Endothelial cell of umbilical vein (primary cell): ENCODE measurements at regions not wholly inside any gene's neighbourhood (a gene's known extent, or its start where the extent isn't known, plus 50 kb on each side); places are given as distances from the start of the nearest gene placed in this dataset.

Source experiments
- BruUV-seq: library from RNA; stranded (reverse); fragments of 400-500 nt; replicated peaks from 2 replicates; lab custom pipeline; 2021; lab: Mats Ljungman, UMichigan
- CTCF ChIA-PET: fragments of 300-600, 350-600 bp; sonication (Branson Sonifier 250); formaldehyde crosslinking; loops from one replicate; lab custom pipeline; 2021; ENCODE audit warnings: antibody characterized with exemption, inconsistent platforms; lab: Charles Lee
- POLR2A ChIA-PET: fragments of 300-600, 350-600 bp; sonication (Branson Sonifier 250); formaldehyde crosslinking; loops from one replicate; lab custom pipeline; 2021; ENCODE audit warnings: antibody characterized with exemption, inconsistent platforms; lab: Charles Lee
- DNase-seq: peaks from one replicate; pipeline ENCODE4 v3.0.0-alpha.2; 2011; ENCODE audit warnings: low read depth, low spot score
- FAIRE-seq: peaks from 2 replicates; lab custom pipeline; 2011; peaks lifted over from hg19 to GRCh38; lab: Jason Lieb, UNC
- H2AFZ ChIP-seq: 2 replicates; pipeline ENCODE4 v1.6.0; 2012; ENCODE audit warnings: low read depth, low read length, control low read depth, inconsistent platforms
- H3K27ac ChIP-seq: 2 replicates; pipeline ENCODE4 v1.5.1; 2011; ENCODE audit warnings: low read depth, mild to moderate bottlenecking, control low read depth, low read length, moderate library complexity; ENCODE audit not compliant: insufficient read depth
- H3K27me3 ChIP-seq, 2 experiments: 2 replicates each; pipeline versions ENCODE4 v1.6.0 to v1.6.1; 2011; ENCODE audit warnings: low read length in 2 of 2, mixed read lengths in 1 of 2; ENCODE audit not compliant: control insufficient read depth in 2 of 2, insufficient read depth in 2 of 2
- H3K36me3 ChIP-seq, 2 experiments: 2 replicates in 1 of 2; 3 replicates in 1 of 2; pipeline ENCODE4 v1.5.1; 2011; ENCODE audit warnings: low read length in 2 of 2, mild to moderate bottlenecking in 1 of 2, moderate library complexity in 1 of 2; ENCODE audit not compliant: control insufficient read depth in 2 of 2, insufficient read depth in 2 of 2; ENCODE audit errors: extremely low read depth in 1 of 2
- H3K4me1 ChIP-seq: 3 replicates; pipeline ENCODE4 v1.5.1; 2011; ENCODE audit warnings: mild to moderate bottlenecking, low read length; ENCODE audit not compliant: control insufficient read depth, insufficient read depth; ENCODE audit errors: extremely low read depth
- H3K4me2 ChIP-seq: 2 replicates; pipeline ENCODE4 v1.6.1; 2011; ENCODE audit warnings: low read length, control low read depth, mixed read lengths; ENCODE audit not compliant: insufficient read depth
- H3K4me3 ChIP-seq, 3 experiments: fragments of 200-600 bp in 1 of 3; sonication (generic), shearing (Covaris generic) in 1 of 3; replicated peaks in 1 of 3; 2 replicates each; pipeline ENCODE4 v1.5.1; 2011 to 2016; ENCODE audit warnings: control low read depth in 3 of 3, low read length in 3 of 3, mild to moderate bottlenecking in 2 of 3, inconsistent platforms in 1 of 3, low read depth in 1 of 3, moderate library complexity in 1 of 3; ENCODE audit not compliant: insufficient read depth in 1 of 3
- H3K79me2 ChIP-seq: 2 replicates; pipeline ENCODE4 v1.6.0; 2012; ENCODE audit warnings: low read length, inconsistent platforms; ENCODE audit not compliant: control insufficient read depth, insufficient read depth
- H3K9ac ChIP-seq: replicated peaks from 2 replicates; pipeline ENCODE3; 2011; ENCODE audit warnings: low read length, control low read depth; ENCODE audit not compliant: insufficient read depth; ENCODE audit errors: extremely low read depth
- H3K9me1 ChIP-seq: replicated peaks from 3 replicates; pipeline ENCODE4 v1.6.0; 2011; ENCODE audit warnings: mild to moderate bottlenecking, low read length; ENCODE audit not compliant: control insufficient read depth, insufficient read depth; ENCODE audit errors: extremely low read depth
- H3K9me3 ChIP-seq: replicated peaks from 2 replicates; pipeline ENCODE4 v1.5.1; 2012; ENCODE audit warnings: low read length, inconsistent platforms; ENCODE audit not compliant: control insufficient read depth, insufficient read depth
- H4K20me1 ChIP-seq: replicated peaks from 2 replicates; pipeline ENCODE3; 2011; ENCODE audit warnings: mild to moderate bottlenecking, low read length; ENCODE audit not compliant: control insufficient read depth, insufficient read depth; ENCODE audit errors: extremely low read depth
- EZH2 ChIP-seq: IDR thresholded peaks from 2 replicates; pipeline ENCODE4 v1.6.1; 2012; ENCODE audit warnings: borderline replicate concordance, low read depth, mild to moderate bottlenecking, moderate library complexity, low read length, inconsistent platforms; ENCODE audit not compliant: severe bottlenecking
- FOS ChIP-seq: IDR thresholded peaks from 2 replicates; pipeline ENCODE4 v1.6.1; 2011; ENCODE audit warnings: mild to moderate bottlenecking, low read length, moderate library complexity, borderline replicate concordance; ENCODE audit not compliant: insufficient read depth
- GATA2 ChIP-seq: IDR thresholded peaks from 2 replicates; pipeline ENCODE4 v1.7.0; 2011; ENCODE audit warnings: low read depth, mild to moderate bottlenecking, moderate library complexity, mixed read lengths, low read length; ENCODE audit not compliant: insufficient read length, insufficient read depth
- JUN ChIP-seq: IDR thresholded peaks from 2 replicates; pipeline ENCODE4 v1.6.1; 2011; ENCODE audit warnings: borderline replicate concordance, low read depth; ENCODE audit not compliant: insufficient read length, insufficient read depth
- MAX ChIP-seq: IDR thresholded peaks from 2 replicates; pipeline ENCODE4 v1.6.1; 2011; ENCODE audit not compliant: insufficient read depth, insufficient read length
- MYC ChIP-seq: IDR thresholded peaks from one replicate; pipeline ENCODE4 v1.6.1; 2011; ENCODE audit warnings: mild to moderate bottlenecking, low read depth, low read length
- POLR2A ChIP-seq: IDR thresholded peaks from 2 replicates; pipeline ENCODE4 v1.6.1; 2012; ENCODE audit warnings: low read depth, mild to moderate bottlenecking, control low read depth, low read length
- POLR2AphosphoS5 ChIP-seq: IDR thresholded peaks from 2 replicates; pipeline ENCODE4 v1.6.1; 2012; ENCODE audit warnings: low read depth, mild to moderate bottlenecking, control low read depth, low read length, moderate library complexity; ENCODE audit not compliant: insufficient read depth
- dilution Hi-C: fragments of 300-500 bp; cut with MboI; formaldehyde crosslinking; loops from one replicate; pipeline ENCODE4 v1.15.0; 2019; ENCODE audit warnings: low sequenced_read_pairs; ENCODE audit not compliant: extremely low pct_ligation_motif_present
- intact Hi-C: fragments of 100-400 bp; cut with micrococcal nuclease; formaldehyde crosslinking; loops from one replicate; pipeline ENCODE4 v1.10.0; 2022
- TF ChIP-seq, protein P1 (sequence below), 2 donors: IDR thresholded peaks; 1 replicate in 1 of 2; 2 replicates in 1 of 2; pipeline ENCODE4 v1.5.1; 2011; ENCODE audit warnings: low read length in 2 of 2, mild to moderate bottlenecking in 2 of 2, moderate library complexity in 2 of 2, control low read depth in 1 of 2, inconsistent platforms in 1 of 2, low read depth in 1 of 2; ENCODE audit not compliant: insufficient read depth in 1 of 2; ENCODE audit errors: extremely low read depth in 1 of 2

- Histone ChIP-seq H3K9ac (no peak overlapping the region), H3K4me3 (no peak overlapping the region), H4K20me1 (no peaks in the 10 kb centered on the region), H3K79me2 (no peaks in the 10 kb centered on the region), H3K36me3 (no peaks in the 10 kb centered on the region), H3K9me1 (no peaks in the 10 kb centered on the region), H2AFZ (no peak overlapping the region), H3K27ac (no peak overlapping the region), H3K9me3 (no peaks in the 10 kb centered on the region), H3K4me2 (no peak overlapping the region), H3K27me3 (peaks cover 3 to 7% of the 10 kb centered on the region in 2 experiments), H3K4me1 (no peaks in the 10 kb centered on the region)
- ChIA-PET CTCF (no interaction called here), POLR2A (no interaction called here)
- dilution Hi-C loops (no loop called here), intact Hi-C loops (no loop called here)
- FAIRE-seq (no peak), DNase-seq (no peak)
- no TSS peak for BruUV-seq
- TF ChIP-seq POLR2A, result no peak
- no peak for TF ChIP-seq JUN
- TF ChIP-seq EZH2, result no peak
- no peak for TF ChIP-seq FOS
- no peak for TF ChIP-seq GATA2
- no peak for TF ChIP-seq POLR2AphosphoS5
- TF ChIP-seq MAX, result no peak
- TF ChIP-seq, protein P1, sequence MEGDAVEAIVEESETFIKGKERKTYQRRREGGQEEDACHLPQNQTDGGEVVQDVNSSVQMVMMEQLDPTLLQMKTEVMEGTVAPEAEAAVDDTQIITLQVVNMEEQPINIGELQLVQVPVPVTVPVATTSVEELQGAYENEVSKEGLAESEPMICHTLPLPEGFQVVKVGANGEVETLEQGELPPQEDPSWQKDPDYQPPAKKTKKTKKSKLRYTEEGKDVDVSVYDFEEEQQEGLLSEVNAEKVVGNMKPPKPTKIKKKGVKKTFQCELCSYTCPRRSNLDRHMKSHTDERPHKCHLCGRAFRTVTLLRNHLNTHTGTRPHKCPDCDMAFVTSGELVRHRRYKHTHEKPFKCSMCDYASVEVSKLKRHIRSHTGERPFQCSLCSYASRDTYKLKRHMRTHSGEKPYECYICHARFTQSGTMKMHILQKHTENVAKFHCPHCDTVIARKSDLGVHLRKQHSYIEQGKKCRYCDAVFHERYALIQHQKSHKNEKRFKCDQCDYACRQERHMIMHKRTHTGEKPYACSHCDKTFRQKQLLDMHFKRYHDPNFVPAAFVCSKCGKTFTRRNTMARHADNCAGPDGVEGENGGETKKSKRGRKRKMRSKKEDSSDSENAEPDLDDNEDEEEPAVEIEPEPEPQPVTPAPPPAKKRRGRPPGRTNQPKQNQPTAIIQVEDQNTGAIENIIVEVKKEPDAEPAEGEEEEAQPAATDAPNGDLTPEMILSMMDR (IDR thresholded peaks at IDR 0.05; ENCODE audit: extremely low read depth in 1 of 2, insufficient read depth in 1 of 2, low read depth in 1 of 2, low read length in 2 of 2), result no peak
- no peak for TF ChIP-seq MYC
Measured at GRCh38 chr12:92496790-92497189, 206.0 kb upstream of the PLEKHG7 start.
